Ovary (tissue), 7 donors: ENCODE measurements at regions not wholly inside any gene's neighbourhood (a gene's known extent, or its start where the extent isn't known, plus 50 kb on each side); places are given as distances from the start of the nearest gene placed in this dataset.
"Not testable (repeated sequence)": the region's sequence is repeated elsewhere in the genome, so short reads cannot be mapped to it uniquely, and the experiment has no call there.

Experiments
- DNase-seq, 5 donors: peaks; one replicate each; pipeline ENCODE4 v3.0.0-alpha.2; 2019 to 2020
- H3K27ac ChIP-seq, 2 donors: fragments of 200-600 bp; one replicate each; pipeline versions ENCODE4 v1.5.1 to v1.8.0; 2019 to 2022
- H3K27me3 ChIP-seq: fragments of 200-600 bp; one replicate; pipeline ENCODE4 v1.8.0; 2022
- H3K36me3 ChIP-seq: fragments of 200-600 bp; sonication (generic); one replicate; pipeline ENCODE4 v1.5.1; 2019
- H3K4me1 ChIP-seq: one replicate; pipeline ENCODE4 v1.8.1; 2013; ENCODE audit warnings: mild to moderate bottlenecking, moderate library complexity; ENCODE audit not compliant: insufficient read depth
- H3K4me3 ChIP-seq: fragments of 200-600 bp; sonication (generic); one replicate; pipeline ENCODE4 v1.5.1; 2017
- H3K9me3 ChIP-seq, 2 donors: fragments of 200-600 bp in 1 of 2; sonication (generic) in 1 of 2; one replicate each; pipeline versions ENCODE4 v1.5.1 to v1.8.1; 2013 to 2019; ENCODE audit warnings: mild to moderate bottlenecking in 1 of 2, moderate library complexity in 1 of 2
- EP300 ChIP-seq: sonication (generic); formaldehyde crosslinking; IDR thresholded peaks from one replicate; pipeline ENCODE4 v1.6.1; 2017; ENCODE audit warnings: antibody characterized with exemption
- POLR2A ChIP-seq: fragments of 450-650 bp; IDR thresholded peaks from one replicate; pipeline ENCODE4 v1.6.1; 2017; ENCODE audit warnings: antibody characterized with exemption, mild to moderate bottlenecking, moderate library complexity
- WGBS, 3 donors: extraction: QIAGEN DNeasy Blood & Tissue Kit in 1 of 3; methylation state at CpG; one replicate each; pipeline versions ENCODE4 v1.1.5 to v1.1.7; 2013 to 2017; 5-methylcytosine and 5-hydroxymethylcytosine counted together
- intact Hi-C, 4 donors: fragments of 100-400 bp; cut with DNase I; formaldehyde crosslinking; loops; one replicate each; pipeline versions ENCODE4 v1.11.0 to v1.15.1; 2022 to 2023
- TF ChIP-seq, protein P1 (sequence below), 3 donors: fragments of 450-650 bp in 2 of 3; fragments of 200-600 bp in 1 of 3; IDR thresholded peaks; one replicate each; pipeline versions ENCODE4 v1.5.1 to v1.8.0; 2016 to 2022; ENCODE audit warnings: antibody characterized with exemption in 3 of 3, mild to moderate bottlenecking in 1 of 3
- donor health status: DM: no; HTN: no; CAD: no; lungs with moderate emphysema.
- donor health status: DM: no; HTN: no; CAD: no.
- donor health status: Bipolar disorder and iron deficiency.
- donor health status: DM: no; HTN: no; CAD: no.
- donor health status: DM: yes; HTN: yes; CAD: no.

DNA sequence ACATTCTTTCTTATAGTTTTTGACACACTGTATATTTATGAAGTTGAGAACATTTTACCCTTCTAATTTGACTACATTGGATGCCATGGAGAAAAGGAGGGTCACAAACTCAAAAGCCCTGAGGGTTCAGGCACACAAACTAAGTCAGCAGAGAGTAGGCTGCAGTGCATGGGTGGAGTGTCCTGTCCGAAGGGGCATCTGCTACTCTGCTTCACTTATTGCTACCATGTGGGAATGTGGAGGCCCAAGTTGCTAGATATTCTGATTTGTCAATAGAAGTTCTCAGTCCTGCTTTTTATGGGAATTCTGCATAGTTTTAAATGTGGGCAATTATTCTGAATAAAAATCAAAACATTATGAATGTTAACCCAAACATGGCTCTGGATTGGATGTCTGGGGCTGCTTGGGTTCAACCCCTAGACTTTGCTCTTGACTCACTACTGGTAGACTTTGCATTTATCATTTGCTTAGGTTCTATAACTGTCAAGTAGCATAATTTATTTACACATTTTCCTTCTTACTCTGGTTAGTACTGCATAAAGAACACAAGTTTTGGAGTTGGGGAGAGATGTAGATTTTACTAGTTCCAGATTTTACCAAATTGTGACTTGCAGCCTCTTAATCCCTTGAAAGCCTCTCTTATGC lies 255.1 kb downstream of the SPRY1 start:
- H3K4me1 ChIP-seq = peaks cover 2% of the 10 kb centered on the region
- H3K36me3 ChIP-seq = no peaks in the 10 kb centered on the region
- no peak overlapping the region for H3K27ac ChIP-seq
- DNase-seq = no peak
- WGBS, 3 donors = 79 to 82% (median 79%) methylated on average over 1 of the region's 1 CpG
- no peaks in the 10 kb centered on the region for H3K27me3 ChIP-seq
- H3K9me3 ChIP-seq = peaks cover 0 to 2% of the 10 kb centered on the region in 2 donors
- TF ChIP-seq, protein P1, sequence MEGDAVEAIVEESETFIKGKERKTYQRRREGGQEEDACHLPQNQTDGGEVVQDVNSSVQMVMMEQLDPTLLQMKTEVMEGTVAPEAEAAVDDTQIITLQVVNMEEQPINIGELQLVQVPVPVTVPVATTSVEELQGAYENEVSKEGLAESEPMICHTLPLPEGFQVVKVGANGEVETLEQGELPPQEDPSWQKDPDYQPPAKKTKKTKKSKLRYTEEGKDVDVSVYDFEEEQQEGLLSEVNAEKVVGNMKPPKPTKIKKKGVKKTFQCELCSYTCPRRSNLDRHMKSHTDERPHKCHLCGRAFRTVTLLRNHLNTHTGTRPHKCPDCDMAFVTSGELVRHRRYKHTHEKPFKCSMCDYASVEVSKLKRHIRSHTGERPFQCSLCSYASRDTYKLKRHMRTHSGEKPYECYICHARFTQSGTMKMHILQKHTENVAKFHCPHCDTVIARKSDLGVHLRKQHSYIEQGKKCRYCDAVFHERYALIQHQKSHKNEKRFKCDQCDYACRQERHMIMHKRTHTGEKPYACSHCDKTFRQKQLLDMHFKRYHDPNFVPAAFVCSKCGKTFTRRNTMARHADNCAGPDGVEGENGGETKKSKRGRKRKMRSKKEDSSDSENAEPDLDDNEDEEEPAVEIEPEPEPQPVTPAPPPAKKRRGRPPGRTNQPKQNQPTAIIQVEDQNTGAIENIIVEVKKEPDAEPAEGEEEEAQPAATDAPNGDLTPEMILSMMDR (IDR thresholded peaks at IDR 0.05) = no peak
- TF ChIP-seq POLR2A = no peak
- TF ChIP-seq EP300 = no peak
- no peak overlapping the region for H3K4me3 ChIP-seq
- intact Hi-C loops = no loop called here

DNA sequence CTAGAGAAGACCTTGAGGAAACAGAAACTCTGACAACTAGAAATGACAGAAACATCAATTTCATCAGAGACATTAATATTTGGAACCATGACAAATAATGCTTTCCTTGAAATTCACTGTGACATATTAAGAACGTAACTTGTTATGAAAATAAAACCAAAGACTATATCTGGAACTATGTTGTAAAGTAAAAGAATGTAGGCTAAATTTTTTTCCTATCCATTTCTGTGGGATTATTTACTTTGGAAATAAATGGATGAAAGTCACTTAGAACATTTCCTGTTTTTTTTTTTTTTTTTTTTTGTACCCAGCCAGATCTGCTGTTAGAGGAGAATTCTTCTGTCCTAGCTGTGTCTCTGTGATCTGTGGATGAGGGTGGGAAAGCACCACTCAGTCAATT lies 255.9 kb downstream of the SPRY1 start:
- no peak for DNase-seq
- no peaks in the 10 kb centered on the region for H3K36me3 ChIP-seq
- H3K27me3 ChIP-seq = no peaks in the 10 kb centered on the region
- H3K4me3 ChIP-seq = no peak overlapping the region
- H3K9me3 ChIP-seq = peaks cover 0 to 3% of the 10 kb centered on the region in 2 donors
- intact Hi-C loops = no loop called here
- H3K4me1 ChIP-seq = peaks cover 2% of the 10 kb centered on the region
- TF ChIP-seq POLR2A = no peak
- TF ChIP-seq, protein P1 (IDR thresholded peaks at IDR 0.05) = no peak
- TF ChIP-seq EP300 = no peak
- no peak overlapping the region for H3K27ac ChIP-seq
- 36 to 51% (median 42%) methylated on average over 1 of the region's 1 CpG for WGBS, 3 donors

DNA sequence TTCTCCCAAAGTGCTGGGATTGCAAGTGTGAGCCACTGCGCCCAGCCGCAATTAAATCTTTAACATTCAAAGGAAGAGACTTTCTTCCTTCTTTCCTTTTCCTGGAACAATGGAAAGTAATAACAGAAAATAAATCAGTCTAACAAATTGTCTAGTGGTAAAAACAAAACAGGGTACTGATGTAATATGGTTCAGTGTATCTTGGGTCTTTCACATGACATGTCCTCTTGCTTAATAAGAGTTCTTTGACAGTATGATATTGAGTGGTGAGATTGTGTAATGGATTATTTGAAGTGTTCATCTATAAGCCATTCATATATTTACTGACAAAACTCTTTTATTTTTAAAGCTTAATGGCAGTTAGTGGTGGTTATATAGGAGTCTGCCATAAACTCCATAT lies 256.6 kb downstream of the SPRY1 start:
- peaks cover 2% of the 10 kb centered on the region for H3K4me1 ChIP-seq
- no peaks in the 10 kb centered on the region for H3K27me3 ChIP-seq
- WGBS, 3 donors = 93 to 98% (median 95%) methylated on average over 2 of the region's 2 CpGs
- H3K36me3 ChIP-seq = no peaks in the 10 kb centered on the region
- TF ChIP-seq, protein P1 (IDR thresholded peaks at IDR 0.05) = no peak
- no peak for TF ChIP-seq EP300
- TF ChIP-seq POLR2A = no peak
- no peak overlapping the region for H3K27ac ChIP-seq
- H3K9me3 ChIP-seq = peaks cover 0 to 3% of the 10 kb centered on the region in 2 donors
- no peak overlapping the region for H3K4me3 ChIP-seq
- DNase-seq = no peak
- intact Hi-C loops = no loop called here

DNA sequence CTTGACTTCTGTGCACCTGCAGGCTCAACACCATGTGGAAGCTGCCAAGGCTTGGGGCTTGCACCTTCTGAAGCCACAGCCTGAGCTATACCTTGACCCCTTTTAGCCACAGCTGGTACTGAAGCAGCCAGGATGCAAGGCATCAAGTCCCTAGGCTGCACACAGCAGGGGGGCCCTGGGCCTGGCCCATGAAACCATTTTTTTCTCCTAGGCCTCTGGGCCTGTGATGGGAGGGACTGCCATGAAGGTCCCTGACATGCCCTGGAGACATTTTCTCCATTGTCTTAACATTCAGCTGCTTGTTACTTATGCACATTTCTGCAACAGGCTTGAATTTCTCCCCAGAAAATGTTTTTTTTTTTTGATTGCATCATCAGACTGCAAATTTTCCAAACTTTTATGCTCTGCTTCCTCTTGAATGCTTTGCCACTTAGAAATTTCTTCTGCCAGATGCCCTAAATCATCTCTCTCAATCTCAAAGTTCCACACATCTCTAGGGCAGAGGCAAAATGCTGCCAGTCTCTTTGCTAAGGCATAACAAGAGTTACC lies 260.2 kb downstream of the SPRY1 start:
- H3K9me3 ChIP-seq, H3K4me1 ChIP-seq, intact Hi-C loops, H3K36me3 ChIP-seq, H3K27me3 ChIP-seq, DNase-seq, H3K4me3 ChIP-seq, H3K27ac ChIP-seq: not testable (repeated sequence)

DNA sequence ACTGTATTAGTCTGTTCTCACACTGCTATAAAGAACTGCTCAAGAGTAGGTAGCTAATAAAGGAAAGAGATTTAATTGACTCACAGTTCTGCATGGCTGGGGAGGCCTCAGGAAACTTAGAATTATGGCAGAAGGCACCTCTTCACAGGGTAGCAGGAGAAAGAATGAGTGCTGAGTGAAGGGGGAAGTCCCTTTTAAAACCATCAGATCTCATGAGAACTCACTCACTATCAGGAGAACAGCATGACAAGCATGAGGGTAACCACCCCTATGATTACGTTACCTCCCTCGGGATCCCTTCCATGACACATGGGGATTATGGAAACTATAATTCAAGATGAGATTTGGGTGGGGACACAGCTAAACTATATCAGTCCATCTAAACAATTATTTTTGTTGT lies 261.0 kb downstream of the SPRY1 start:
- H3K9me3 ChIP-seq, DNase-seq, intact Hi-C loops, H3K4me3 ChIP-seq, H3K27me3 ChIP-seq, H3K27ac ChIP-seq, H3K36me3 ChIP-seq, H3K4me1 ChIP-seq: not testable (repeated sequence)
- WGBS, 3 donors = 94 to 100% (median 96%) methylated on average over 2 of the region's 2 CpGs
